Large intestine (tissue), 3 donors: ENCODE measurements at regions not wholly inside any gene's neighbourhood (a gene's known extent, or its start where the extent isn't known, plus 50 kb on each side); places are given as distances from the start of the nearest gene placed in this dataset.

ENCODE experiments used
- DNase-seq, 2 donors: peaks; one replicate each; pipeline versions ENCODE4 v3.0.0 to v3.0.0-alpha.2; 2013
- H3K27ac ChIP-seq: one replicate; pipeline ENCODE4 v1.5.1; 2013; ENCODE audit warnings: low read length
- H3K27me3 ChIP-seq: 2 replicates; pipeline ENCODE4 v1.6.1; 2013; ENCODE audit warnings: low read length; ENCODE audit not compliant: control insufficient read depth, insufficient read depth
- H3K36me3 ChIP-seq: 2 replicates; pipeline ENCODE4 v1.6.1; 2013; ENCODE audit warnings: low read length; ENCODE audit not compliant: control insufficient read depth, insufficient read depth
- H3K4me1 ChIP-seq: one replicate; pipeline ENCODE4 v1.6.1; 2013; ENCODE audit warnings: low read length; ENCODE audit not compliant: control insufficient read depth, insufficient read depth
- H3K4me3 ChIP-seq: one replicate; pipeline ENCODE4 v1.5.1; 2013; ENCODE audit warnings: low read length
- H3K9me3 ChIP-seq: one replicate; pipeline ENCODE4 v1.6.1; 2013; ENCODE audit warnings: mild to moderate bottlenecking, low read depth, low read length, moderate library complexity; ENCODE audit not compliant: control insufficient read depth
- WGBS: methylation state at CpG from one replicate; pipeline ENCODE4 v1.1.5; 2013; ENCODE audit warnings: low lambda C conversion rate; ENCODE audit not compliant: insufficient coverage; 5-methylcytosine and 5-hydroxymethylcytosine counted together

DNA sequence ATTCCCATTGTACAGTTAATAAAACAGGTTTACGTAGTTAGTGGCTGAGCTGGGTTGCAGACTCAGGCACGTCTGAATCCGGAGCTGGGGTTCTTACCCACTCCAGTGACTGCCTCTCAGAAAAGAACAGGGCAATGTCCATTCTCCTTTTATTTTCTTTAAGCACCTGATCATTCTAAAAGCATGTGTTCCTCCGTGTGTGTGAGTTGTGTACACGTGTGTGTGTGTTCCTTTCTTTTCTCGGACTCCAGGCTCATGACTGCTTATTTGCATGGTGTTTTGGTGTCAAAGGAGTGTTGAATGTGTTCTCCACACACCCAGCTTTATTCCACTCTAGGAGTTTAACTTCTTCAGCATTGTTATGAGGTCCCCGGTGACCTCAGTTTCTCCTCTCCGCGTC lies 260.1 kb downstream of the SNX10 start:
- DNase-seq, result no peak
- H3K27ac ChIP-seq, result no peak overlapping the region
- 80% methylated on average over 5 of the region's 9 CpGs for WGBS
- no peak overlapping the region for H3K4me3 ChIP-seq
- no peaks in the 10 kb centered on the region for H3K4me1 ChIP-seq
- no peaks in the 10 kb centered on the region for H3K36me3 ChIP-seq
- H3K27me3 ChIP-seq, result peaks cover 9% of the 10 kb centered on the region
- no peaks in the 10 kb centered on the region for H3K9me3 ChIP-seq

DNA sequence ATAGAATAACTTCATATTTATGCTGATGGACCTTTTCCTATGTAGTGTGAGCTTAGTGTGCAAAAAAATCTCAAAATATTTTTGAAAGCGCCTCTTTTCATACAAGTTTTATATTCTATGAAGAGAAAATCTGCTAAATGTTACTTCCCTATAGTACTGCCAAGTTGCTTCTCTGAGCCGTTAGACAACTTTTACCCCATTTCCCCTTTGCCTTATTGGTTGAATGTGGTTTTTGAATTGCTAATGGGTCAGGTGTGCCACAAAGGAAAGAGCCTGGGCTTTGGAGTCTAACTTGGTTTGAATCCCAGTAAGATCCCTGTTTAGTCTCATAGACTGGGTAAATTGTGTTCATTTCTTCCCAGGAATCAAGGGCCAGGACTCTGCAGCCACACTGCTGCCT lies 261.5 kb downstream of the SNX10 start:
- no CpG with 5 or more reads among the region's 2 CpGs for WGBS
- no peak for DNase-seq
- no peaks in the 10 kb centered on the region for H3K36me3 ChIP-seq
- no peak overlapping the region for H3K4me3 ChIP-seq
- no peaks in the 10 kb centered on the region for H3K9me3 ChIP-seq
- H3K4me1 ChIP-seq, result no peaks in the 10 kb centered on the region
- no peak overlapping the region for H3K27ac ChIP-seq
- peaks cover 9% of the 10 kb centered on the region for H3K27me3 ChIP-seq

DNA sequence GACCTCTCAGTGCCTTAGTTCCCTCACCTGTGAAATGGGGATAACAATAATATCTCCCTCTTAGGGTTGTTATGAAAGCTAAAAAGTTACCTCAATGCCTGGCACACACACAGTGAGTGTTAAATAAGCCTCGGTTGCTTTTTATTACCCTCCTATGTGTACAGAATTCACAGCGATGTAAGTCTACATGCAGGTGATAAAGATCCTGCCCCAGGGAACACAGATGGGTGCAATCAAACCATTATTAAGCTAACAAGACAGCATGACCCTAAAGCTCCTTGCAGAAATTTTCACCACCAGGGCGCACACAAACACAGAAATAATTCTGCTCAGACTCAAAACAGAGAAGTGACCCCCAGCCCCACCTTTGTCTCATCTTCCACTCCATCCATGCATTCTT lies 261.9 kb downstream of the SNX10 start:
- DNase-seq, result no peak
- H3K27me3 ChIP-seq, result peaks cover 9% of the 10 kb centered on the region
- no peak overlapping the region for H3K4me3 ChIP-seq
- whole genome bisulfite sequencing, result no CpG with 5 or more reads among the region's 3 CpGs
- no peak overlapping the region for H3K27ac ChIP-seq
- H3K36me3 ChIP-seq, result no peaks in the 10 kb centered on the region
- no peaks in the 10 kb centered on the region for H3K9me3 ChIP-seq
- no peaks in the 10 kb centered on the region for H3K4me1 ChIP-seq

DNA sequence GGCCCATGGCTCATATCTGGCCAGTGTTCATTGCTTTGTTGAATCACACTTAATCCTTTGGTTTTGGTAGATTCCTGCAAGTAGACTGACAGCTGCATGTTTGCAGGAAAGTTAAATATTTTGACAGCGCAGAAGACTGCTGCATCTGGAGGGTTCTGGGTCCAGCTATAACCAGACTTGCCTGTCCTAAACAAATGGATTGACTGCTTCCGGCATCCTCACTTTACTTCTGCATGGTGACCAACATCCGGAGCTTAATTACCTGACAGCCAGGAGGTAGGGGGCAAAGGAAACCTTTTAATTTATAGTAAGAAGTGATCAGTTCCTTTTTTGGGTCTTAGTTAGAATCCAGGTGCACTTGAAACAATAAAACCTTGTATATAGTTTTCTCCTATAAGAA lies 263.3 kb downstream of the SNX10 start:
- Histone ChIP-seq H3K9me3 (no peaks in the 10 kb centered on the region), H3K27me3 (peaks cover 5% of the 10 kb centered on the region), H3K36me3 (no peaks in the 10 kb centered on the region), H3K27ac (no peak overlapping the region), H3K4me3 (no peak overlapping the region), H3K4me1 (no peaks in the 10 kb centered on the region)
- DNase-seq, result no peak
- WGBS, result no CpG with 5 or more reads among the region's 3 CpGs

DNA sequence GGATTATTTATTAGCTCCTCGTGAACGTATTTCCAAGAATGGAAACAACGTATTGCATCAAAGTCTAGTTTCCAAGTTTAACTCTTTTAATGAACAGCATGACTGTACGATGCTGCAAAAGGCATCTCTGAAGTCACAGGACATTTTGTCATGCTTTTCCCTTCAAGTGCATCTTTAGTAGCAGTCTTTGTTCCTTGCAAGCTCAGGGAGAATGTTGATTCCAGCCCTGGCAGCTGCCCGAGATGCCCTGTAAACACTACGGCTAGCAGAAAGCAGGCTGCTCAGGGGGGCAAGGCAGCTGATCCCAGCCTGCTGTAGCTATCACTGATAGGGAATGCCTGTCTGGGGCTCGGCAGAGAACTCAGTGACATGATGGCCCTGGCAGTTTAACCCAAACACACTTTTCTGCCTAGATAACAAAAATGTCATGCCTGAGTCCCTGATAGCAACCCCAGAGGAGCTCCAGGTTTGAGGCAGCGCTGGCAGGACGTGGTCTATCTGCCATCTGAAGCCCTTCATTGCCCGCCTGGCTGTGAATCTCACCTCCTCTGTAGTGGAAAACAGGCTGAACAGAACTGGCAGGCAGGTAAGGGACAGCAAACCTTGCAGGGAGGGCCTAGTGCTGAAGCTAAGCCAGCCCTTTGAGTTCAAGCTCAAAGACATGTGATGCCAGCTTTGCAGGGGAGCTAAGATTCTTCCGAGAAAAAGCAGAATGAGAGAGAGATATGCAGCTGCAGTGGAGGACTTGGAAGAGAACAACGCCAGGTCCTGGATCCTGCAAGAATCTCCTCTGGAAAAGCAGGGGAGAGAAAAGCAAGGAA lies 264.6 kb downstream of the SNX10 start:
- no peak overlapping the region for H3K27ac ChIP-seq
- H3K27me3 ChIP-seq, result peaks cover 3% of the 10 kb centered on the region
- no peaks in the 10 kb centered on the region for H3K4me1 ChIP-seq
- H3K9me3 ChIP-seq, result no peaks in the 10 kb centered on the region
- no peaks in the 10 kb centered on the region for H3K36me3 ChIP-seq
- no peak overlapping the region for H3K4me3 ChIP-seq
- WGBS, result no CpG with 5 or more reads among the region's 12 CpGs
- DNase-seq, result no peak

DNA sequence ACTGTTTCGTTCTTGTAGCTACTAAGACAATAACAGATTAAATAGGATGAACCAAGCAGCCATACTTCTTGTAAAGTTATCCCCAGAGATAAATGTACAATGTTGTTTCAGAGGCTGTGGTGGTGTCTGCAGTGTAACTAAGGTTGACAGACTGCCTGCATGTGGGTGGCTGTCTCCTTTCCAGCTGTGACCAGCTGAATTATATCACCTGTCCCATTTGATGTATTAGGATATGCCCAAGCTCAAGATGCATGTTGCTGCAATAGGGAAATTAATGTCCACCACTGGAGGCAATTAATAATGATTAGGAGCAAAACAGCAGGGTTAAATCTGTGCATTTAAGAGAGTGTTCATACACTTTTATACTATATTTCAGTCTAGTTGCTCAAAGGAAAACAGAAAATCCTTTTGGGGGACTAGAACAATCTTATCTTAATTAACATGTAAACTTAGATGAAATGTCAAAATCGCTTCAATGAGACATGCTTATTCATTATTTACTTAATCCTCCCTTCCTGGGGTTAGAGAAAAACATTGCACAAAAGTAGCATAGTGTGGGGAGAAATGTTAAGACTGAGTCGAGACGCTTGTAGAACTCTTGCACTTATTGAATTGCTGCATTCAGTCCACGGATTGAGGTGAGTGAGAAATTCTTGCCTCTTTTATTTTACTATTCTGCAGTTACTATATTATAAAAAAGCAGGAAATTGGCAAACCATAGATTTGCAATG lies 269.0 kb downstream of the SNX10 start:
- H3K36me3 ChIP-seq, result no peaks in the 10 kb centered on the region
- no peaks in the 10 kb centered on the region for H3K9me3 ChIP-seq
- H3K4me1 ChIP-seq, result no peaks in the 10 kb centered on the region
- H3K27ac ChIP-seq, result no peak overlapping the region
- no peak for DNase-seq
- WGBS, result 40% methylated on average over 1 of the region's 5 CpGs
- H3K27me3 ChIP-seq, result peaks cover 6% of the 10 kb centered on the region
- H3K4me3 ChIP-seq, result no peak overlapping the region

DNA sequence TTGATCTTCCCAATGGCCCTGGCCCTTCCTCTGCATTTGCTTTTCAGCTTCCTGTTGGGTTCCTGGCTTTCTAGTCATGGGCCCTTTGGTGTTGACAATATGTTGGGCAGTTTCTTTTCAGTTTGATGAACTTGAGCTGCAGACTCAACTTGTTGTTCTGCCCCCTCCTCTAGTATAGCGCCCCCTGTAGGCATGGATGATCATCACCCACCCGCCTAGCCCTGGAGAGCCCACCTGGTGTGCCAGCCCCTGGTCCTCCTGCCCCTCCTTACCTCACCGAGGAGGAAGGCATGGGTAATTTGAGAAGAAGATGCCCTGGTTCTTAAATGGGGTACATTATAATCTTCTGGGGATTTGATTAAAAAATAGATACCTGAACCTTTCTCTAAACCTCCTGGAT lies 271.2 kb downstream of the SNX10 start:
- Histone ChIP-seq H3K27me3 (peaks cover 9% of the 10 kb centered on the region), H3K9me3 (no peaks in the 10 kb centered on the region), H3K4me3 (no peak overlapping the region), H3K4me1 (no peaks in the 10 kb centered on the region), H3K36me3 (no peaks in the 10 kb centered on the region), H3K27ac (no peak overlapping the region)
- DNase-seq, result no peak
- WGBS, result no CpG with 5 or more reads among the region's 3 CpGs

DNA sequence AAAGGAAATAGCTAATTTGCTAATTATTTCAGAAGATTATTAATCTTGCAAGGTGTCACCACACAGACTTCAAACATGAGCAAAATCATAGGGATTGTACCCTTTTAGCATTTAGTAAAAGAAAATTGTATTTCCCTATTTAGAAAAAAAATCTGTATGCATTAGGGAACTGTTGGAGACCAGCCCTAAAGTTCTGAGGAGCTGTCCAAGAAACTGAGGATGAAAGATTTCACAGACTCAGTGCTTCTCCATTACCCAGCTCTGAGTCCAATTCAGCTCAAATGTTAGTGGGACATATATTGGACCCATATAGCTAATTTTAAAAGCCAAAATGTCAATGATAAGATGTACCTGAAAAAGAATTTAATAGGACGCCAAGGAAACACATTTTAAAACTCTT lies 271.7 kb downstream of the SNX10 start:
- Histone ChIP-seq H3K27ac (no peak overlapping the region), H3K4me1 (no peaks in the 10 kb centered on the region), H3K9me3 (no peaks in the 10 kb centered on the region), H3K36me3 (no peaks in the 10 kb centered on the region), H3K27me3 (peaks cover 10% of the 10 kb centered on the region), H3K4me3 (no peak overlapping the region)
- no CpG with 5 or more reads among the region's 1 CpG for WGBS
- no peak for DNase-seq

DNA sequence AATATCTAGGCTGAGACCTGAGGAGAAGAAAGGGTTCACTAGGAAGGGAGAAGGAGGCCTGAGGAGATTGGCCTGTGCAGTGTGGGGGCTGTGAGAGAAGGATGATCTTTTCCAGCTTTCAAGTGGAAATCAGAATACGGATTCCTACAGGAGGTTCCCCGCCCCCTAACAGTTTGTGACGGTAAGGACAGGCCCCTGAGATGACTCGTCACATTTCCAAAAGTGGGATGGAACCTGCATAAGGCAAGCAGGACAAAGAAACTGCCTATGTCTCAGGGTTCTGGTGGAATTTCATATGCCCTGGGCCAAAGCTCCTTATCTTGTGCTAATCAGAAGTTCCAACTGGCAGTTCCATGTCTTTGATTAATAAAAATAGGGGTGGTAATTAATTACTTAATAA lies 275.6 kb downstream of the SNX10 start:
- Histone ChIP-seq H3K4me3 (no peak overlapping the region), H3K27me3 (peaks cover 13% of the 10 kb centered on the region), H3K36me3 (no peaks in the 10 kb centered on the region), H3K4me1 (no peaks in the 10 kb centered on the region), H3K27ac (no peak overlapping the region), H3K9me3 (no peaks in the 10 kb centered on the region)
- no CpG with 5 or more reads among the region's 4 CpGs for WGBS
- no peak for DNase-seq

DNA sequence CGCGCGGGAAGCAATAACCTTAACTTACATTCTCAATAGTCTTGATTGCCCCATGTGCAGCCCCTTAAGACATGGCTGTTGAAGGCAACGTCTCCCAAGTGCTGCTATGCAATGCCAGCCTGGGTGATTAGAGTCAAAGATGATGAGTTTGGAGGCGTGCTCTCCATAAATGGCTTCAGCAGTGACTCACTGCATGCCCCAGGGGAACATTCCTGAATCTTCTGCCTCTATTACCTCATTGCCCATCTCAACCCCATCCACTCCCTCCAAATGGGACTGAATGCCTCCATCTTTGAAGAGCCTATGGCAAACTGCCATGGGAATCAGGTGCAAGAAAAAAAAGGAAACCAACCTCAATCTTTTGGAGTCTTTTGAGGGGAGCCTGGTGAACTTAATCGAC lies 282.8 kb downstream of the SNX10 start:
- Histone ChIP-seq H3K36me3 (no peaks in the 10 kb centered on the region), H3K27ac (no peak overlapping the region), H3K9me3 (no peaks in the 10 kb centered on the region), H3K4me3 (no peak overlapping the region), H3K4me1 (no peaks in the 10 kb centered on the region), H3K27me3 (peaks cover 12% of the 10 kb centered on the region)
- WGBS, result no CpG with 5 or more reads among the region's 6 CpGs
- DNase-seq, result no peak
